SHP77 treated with DMSO at 0.1 percent for 48 hours (cell line): ENCODE measurements at regions not wholly inside any gene's neighbourhood (a gene's known extent, or its start where the extent isn't known, plus 50 kb on each side); places are given as distances from the start of the nearest gene placed in this dataset.

ENCODE experiments used
- DNase-seq: peaks from one replicate; lab custom pipeline; 2025; lab: John Stamatoyannopoulos, UW

DNA sequence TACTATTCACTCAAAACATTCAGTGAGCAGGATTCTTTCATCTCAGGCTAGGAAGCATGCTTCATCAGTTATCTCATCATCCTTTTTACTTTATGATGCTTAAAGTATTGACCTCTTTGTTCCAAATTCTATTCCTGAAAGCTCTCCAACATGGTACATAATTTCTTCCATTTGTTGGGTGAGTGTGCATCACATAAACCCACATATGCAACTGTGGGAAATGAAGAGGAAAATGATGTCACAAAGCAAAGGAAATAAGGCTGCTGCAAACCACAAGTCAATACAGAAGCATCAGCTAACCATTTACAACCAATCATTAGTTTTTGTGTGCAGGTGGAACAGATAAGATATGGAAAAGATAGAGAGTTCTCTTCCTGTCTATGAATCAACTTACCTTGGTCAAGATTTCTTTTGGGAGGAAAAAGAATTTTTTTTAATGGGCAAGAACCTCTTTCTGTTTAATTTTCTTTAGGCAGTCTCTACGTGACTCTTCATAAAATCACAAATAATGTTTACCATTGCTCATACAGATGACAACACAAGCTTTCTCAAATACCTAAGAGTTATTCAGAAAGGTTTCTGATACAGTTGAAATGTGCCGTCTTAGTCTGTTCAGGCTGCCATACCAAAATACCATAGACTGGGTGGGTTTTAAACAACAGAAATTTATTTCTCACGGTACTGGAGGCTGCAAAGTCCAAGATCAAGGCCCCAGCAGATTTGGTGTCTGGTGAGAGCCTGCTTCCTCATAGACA, 259.9 kb downstream of the ADGRG6 start:
- DNase-seq, result no peak

DNA sequence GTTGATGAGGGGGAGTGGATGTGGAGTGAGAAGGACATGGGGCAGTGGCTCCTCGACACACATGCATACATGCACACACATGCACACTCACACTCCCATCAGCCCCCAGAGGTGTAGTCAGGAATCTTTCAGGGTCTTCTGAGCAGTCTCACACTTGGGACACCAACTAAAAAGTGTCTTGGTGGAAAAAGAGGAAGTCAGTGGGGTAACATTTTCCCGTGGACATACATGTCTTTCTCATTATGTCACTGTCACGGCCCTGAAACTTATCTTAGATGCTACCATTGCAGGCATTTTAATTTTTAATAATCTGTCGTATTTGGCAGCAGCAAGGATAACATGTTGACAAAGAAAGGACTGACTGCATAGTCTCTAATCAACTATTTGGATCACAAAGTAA, 261.1 kb downstream of the ADGRG6 start:
- no peak for DNase-seq

DNA sequence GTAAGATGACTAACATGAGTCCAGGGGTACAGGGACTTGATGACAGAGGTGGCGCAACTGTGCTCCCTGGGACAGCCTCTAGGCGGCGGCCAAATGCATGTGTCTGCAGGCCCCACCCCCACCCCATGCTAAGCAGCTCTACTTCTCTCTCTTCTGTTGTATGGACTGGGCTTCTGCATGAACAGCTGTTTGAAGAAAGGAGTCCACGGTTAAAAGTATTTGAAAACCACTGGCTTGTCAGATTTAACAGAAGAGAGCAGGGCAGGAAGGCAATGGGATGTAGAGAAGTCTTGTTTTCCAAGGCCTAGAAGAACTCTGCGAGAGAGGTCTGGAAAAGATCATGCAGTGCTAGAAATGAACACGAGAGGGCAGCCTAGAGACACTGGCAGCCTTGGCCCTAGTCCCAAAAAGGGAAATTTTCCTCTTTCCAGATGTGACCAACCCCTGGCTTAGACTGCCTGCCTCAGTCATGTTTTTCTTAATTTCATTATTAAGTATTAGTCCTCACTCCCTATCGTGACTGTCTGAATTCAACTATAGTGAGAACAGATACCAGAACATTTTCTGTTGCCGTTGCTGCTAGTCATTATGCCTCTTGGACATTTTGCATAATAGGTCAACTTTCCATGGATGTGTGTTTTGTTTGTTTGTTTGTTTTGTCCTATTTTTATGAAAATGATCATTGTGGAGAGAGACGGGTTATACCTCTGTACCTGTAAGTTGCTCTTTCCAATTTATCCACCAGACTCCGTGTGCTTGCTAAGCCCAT, 265.0 kb downstream of the ADGRG6 start:
- peak; percentile 5 for DNase-seq

DNA sequence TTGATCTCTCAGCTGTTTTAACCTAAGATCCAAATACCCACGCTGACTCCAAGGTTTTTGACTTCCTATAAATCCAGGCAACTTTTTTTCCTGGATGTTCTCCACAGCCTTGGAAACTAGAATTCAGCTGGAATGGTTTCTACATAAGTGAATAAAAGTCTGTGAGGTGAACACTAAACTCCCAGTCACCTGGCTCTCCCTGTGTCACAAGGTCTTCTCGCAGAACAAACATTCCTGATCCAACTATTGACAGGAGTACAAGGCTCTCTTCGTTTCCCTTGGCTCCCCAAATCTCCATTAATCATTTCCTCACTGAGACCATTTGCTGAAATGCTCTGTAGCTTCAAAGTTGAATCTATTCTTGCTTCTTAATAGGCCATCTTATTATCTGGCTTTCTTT, 265.7 kb downstream of the ADGRG6 start:
- DNase-seq, result no peak

DNA sequence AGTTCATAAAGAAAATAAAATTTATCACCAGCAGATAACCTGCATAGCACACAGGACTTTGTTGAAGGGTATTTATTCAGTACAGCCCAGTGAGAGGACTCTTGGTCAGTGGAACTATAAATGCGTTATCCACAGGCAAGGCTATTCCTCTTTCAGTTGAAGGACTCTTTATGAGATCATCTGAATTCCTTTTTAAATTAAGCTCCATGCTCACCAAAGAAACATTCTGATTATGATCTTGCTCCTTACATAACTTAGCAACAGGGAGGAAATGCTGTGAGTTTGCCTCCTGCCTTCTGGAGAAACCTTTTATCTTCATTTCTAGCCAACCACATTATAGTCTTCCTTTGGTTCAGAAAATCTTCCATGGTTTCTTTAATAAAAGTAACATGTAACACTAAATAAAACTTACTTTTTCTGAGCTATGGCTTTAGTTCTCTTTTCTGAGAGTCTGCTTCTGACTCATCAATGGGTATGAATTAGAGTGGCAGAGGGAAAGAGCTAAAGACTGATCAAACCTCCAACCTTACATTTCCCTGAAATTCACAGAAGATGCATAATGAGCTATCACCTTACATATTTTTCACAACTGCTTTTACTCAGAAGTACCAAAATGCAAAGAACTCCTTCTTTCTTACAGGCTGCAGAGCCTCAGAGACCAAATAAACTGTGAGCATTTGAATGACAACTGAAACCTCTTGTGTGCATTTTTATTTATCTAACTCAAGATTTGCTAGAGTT, 267.2 kb downstream of the ADGRG6 start:
- no peak for DNase-seq

DNA sequence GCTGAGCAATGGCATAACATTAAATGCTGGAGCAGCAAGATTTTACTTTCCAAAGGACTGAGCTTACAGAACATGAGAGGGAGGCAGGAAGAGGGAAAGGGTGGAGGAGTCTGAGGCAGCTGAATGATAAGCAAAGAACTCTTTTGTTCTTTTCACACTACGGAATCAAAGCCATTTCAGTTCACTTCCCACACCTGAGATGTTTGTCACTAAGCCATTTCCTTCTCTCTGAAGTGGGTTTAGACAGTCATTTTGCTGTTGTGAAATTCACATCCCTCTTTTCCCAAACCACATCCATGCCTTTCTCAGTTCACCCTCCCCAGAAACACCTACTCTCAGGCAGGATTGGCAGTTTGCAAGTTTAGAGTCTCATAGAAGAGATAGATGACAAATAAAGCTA, 267.9 kb downstream of the ADGRG6 start:
- DNase-seq, result no peak

DNA sequence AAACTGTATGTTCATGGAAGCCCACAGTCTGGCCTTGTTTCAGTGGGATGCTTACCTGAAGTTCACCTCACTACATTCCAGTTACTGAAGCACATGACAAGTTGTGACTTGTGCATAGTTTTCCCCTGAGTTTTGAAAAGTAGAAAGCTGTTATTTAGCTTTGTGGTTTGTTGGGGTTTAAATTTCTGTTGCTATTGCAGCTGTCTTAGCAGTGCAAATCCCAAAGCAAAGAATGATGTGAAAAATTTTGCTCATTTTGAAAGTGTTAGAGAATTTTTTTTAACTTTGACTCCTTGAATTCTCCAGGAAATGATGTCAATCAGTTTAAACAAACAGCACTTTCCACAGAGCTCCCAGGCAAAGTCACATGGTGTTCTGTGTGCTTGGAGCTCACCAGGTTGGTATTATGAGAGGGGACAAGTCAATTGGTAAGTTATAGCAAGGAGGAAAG, 268.4 kb downstream of the ADGRG6 start:
- no peak for DNase-seq

DNA sequence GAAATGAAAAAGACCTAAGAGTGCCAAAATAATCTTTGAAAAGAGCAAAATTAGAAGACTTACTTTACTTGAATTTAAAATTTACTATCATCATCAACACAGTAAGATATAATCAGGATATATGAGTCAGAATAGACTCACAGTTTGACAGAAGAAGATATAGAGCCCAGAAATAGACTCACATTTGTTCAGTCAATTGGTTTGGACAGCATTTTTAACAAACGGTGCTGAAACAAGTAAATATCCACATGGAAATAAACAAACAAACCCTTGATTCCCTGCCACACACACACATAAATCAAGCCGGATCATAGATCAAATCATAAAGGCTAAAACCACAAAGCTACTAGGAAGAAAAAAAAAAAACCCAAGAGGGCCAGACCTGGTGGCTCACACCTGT, 291.1 kb downstream of the ADGRG6 start:
- no peak for DNase-seq

DNA sequence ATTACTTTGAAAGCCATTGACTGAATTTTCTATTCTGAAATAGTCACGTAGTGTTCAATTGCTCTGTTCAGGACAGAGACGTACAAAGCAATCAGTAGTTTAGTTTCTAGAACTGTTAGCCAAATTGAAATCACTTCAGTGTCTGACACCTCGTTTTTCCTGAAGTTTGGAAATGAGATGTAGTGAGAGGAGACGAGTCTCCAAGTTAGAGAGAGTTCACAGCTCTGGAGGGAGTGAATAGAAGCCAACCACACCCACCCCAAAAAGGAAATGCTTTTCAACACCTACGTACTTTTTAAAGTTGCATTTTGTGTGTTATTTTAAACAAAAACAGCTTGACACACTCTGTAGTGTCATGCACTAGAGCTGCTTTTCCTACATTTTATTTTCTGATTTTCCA, 296.0 kb downstream of the ADGRG6 start:
- no peak for DNase-seq

DNA sequence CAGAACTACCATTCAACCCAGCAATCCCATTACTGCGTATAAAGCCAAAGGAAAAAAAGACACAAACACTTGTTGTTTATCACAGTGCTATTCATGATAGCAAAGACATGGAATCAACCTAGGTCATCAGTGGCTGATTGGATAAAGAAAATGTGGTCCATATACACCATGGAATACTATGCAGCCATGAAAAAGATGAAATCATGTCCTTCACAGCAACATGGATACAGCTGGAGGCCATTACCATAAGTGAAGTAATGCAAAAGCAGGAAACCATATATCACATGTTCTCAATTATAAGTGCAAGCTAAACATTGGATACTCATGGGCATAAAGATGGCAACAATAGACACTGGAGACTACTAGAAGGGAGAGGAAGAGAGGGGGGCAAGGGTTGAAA, 299.6 kb downstream of the ADGRG6 start:
- DNase-seq, result no peak

DNA sequence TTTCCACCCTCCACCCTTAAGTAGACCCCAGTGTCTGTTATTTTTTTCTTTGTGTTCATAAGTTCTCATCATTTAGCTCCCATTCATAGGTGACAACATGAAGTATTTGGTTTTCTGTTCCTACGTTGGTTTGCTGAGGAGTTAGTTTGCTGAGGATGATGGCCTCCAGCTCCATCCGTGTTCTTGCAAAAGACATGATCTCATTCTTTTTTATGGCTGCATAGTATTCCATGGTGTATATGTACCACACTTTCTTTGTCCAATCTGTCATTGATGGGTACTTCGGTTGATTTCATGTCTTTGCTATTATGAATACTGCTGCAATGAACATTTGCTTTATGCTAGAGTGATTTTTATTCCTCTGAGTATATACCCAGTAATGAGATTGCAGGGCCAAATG, 301.2 kb downstream of the ADGRG6 start:
- no peak for DNase-seq

DNA sequence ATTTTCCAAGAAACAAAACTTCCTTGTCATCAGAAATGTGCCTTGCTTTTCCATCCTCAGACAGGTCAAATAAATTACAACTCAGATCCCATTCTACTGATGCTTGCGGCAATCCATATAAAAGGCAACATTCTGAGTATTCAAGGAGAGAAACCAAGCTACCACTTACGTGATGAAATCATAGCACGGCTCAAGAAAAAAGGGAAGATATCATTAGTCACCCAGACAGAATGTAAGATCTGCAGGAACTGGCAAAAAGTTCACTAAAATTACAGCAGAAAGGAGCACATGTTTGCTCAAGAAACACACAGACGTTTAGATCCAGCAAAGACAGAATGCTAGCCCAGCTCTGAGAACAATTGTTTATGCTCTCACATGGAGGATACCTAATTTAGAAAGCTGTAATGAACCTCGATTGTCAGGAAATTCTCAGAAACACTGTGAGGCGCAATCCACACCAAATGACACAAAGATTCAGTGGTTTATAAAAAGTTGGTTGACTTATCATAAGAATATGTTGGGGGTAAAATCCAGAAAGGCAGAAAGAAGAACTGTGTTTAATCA, 304.2 kb downstream of the ADGRG6 start:
- DNase-seq, result no peak

DNA sequence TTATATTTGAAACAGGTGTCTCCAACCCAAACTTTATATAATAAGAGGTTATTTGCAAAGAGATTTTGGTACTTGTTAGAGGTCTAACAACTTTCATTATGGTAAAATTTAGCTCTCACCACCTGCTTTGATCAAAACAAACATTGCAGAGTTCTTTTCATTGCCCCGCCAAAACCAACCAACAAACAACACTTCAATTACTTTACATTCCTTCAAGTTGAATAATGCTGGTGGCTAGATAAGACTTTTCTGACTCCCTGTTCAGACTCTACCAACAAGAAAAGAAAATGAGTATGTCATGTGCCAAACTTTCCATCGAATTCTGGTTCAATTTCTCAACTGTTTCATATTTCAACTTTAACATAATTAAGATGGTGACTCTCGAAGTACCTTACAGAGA, 311.1 kb downstream of the ADGRG6 start:
- DNase-seq, result no peak

DNA sequence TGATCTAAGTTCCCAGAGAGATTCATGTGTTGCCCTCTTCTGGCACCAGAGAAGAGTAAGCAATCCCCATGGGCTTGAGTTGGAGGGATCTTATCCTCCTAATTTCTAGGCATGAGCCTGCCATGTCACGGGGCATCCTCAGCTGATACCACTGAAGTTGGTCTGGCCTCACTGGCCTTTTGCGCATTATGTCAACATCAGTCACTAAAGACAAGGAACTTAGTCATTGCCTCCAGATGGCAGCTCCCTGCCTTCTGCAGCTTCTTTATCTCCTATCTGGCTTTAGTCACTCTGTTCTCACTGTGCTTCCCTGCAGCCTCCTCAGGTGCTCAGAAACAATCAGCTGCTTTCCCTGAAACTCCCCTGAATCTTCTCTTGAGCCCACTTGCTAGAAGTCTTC, 312.2 kb downstream of the ADGRG6 start:
- DNase-seq, result no peak

DNA sequence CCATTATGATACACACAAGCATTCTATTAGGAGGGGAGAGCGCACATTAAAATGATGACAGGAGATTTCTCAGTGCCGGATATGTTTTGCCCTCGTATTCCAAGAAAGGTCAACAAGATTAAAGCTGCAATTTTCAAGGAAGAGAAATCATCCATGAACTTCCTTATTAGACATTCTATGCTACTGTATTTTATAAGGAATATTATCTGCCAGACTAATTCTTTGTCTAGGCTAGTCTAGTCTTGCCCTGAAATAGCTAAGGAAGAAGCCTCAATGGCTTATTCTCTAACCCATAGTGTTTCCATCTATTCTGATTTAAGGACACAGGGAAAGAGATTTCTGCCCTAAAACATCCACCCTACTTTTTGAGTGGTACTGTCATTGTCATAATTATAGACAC, 315.4 kb downstream of the ADGRG6 start:
- DNase-seq, result no peak

DNA sequence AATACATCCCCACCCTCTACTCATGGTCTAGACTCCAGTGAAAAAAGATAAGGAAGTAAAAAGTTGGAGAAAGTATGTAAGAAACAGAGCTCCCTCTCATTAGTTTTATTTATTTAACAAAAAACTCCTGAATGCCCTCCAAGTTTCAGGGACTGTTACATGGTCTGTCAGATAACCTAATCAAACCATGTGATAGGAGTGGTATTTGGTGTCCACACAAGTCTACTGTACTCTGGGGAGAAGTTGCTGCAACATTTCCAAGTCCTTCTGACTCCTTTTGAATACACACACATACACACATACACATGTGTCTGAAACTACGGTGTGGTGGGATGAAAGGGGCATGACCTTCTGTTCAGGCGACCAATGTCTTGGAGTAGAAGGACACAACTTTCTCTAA, 320.0 kb downstream of the ADGRG6 start:
- no peak for DNase-seq

DNA sequence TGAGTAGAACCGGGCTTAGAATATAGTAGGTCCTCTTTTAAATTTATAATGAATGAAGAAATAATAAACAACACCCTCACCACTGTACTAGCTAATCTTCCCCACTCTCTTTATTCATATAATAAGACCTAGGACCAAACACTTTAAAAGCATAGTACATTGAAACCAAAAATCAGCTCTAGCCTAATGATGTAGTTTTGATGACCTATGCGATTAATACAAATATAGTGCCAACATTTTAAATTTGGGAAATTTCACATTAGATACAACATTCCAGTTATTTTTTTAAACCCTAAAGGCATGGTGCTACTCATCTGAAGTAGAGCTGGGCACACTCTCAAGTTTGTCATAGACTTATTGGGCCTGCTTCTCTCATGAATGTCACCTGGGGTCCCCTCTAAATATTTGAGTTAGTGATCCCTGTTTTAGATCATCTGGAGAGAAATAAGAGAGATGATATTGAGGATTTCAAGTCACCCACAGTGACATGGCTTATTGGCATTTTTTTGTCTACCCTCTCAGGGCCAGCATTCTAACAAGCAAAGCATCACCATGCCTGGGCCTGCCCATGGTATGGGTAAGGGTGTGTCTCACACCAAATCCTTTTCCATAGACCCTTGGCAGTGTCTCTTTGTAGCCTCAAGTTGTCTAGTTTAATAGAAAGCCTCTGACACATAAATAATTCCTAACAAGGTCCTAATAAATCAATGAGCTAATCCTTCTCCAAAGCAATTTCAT, 319.8 kb downstream of the HIVEP2 start:
- no peak for DNase-seq

DNA sequence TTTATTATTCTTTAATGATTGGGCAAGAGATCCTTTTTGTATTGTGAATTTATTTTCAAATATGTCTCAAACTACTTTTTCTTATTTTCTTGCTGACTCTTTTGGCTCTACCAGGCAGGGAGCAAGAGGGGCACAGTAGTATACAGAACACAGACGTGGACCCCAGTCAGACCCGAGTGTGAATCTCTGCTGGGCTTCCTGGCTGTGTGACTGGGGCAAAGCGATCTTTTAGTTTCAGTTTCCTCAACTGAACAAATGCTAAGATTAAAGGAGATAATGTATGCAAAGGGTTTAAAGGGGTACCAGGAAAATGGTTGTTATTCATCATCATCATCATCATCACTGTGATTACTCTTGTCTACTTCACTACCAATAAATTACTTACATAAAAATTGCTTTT, 317.5 kb downstream of the HIVEP2 start:
- DNase-seq, result no peak

DNA sequence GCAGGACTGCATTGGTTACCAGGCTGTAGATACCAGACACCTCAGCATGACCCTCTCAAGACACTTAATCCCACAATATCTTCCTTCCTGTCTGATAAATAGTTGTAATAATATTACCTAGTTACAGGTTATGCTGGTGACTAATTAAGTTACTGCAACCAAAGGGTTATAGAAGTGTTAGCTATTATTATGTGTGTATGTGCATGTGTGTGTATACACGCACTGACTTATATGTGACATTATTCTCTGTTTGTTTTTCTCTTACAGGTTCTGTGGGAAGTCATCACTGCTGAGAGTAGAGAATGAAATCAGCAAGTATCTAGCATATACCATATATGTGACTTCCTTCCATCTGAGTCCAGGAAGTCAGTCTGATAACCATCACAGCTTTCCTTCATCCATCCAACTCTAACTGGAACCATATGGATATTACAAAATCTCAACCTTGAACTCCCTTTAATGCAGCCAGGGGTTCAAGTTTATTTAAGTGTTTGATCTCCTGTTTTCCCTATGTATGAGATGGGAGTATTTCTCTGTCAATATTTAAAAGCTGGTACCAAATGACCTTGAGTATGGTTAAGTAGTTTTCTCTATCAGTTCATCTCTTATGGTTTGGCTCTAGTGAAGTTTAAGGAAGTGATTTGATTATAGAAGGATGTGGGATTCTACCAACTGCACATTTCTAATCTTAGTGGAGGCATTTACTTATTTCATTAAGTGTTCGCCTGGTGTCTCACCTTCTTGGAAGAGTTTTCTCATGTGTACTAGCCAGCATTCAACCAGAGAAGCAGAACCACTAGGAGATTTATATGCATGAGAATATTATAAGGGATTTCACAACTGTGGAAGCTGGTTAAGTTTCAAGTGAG, 313.2 kb downstream of the HIVEP2 start:
- no peak for DNase-seq

DNA sequence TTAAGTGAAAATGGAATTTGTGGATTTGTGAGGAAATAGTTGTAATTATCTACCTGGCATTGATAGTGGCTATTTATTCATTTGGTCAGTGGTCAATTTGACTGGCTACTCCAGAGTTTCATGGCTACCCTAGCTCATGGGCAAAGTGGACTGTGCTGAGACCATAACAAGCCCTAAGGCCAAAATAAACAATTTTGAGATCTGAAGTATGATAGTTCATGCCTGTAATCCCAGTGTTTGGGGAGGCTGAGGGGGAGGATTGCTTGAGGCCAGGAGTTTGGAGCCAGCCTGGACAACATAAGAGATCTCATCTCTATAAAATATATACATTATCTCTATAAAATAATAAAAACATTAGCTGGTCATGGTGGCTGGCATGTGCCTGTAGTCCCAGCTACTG, 311.7 kb downstream of the HIVEP2 start:
- no peak for DNase-seq

DNA sequence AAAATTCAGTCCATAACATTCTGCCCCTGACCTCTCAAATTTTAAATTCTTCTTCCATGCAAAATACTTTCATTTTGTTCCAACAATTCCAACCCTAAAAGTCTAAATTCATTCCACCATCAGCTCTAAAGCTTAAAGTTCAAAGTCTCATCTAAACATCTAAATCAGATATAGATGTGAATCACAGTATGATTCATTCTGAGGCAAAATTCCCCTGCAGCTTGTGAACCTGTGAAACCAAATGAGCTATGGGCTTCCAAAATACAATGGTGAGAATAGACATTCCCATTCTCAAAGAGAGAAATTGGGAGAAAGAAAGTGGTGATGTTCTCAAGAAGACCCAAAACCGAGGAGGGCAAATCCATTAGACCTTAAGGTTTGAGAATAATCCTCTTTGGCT, 309.8 kb downstream of the HIVEP2 start:
- DNase-seq, result no peak
